H1 (cell line): ENCODE measurements at regions not wholly inside any gene's neighbourhood (a gene's known extent, or its start where the extent isn't known, plus 50 kb on each side); places are given as distances from the start of the nearest gene placed in this dataset.

Experiments
- CTCF ChIA-PET: fragments of 300-600 bp; sonication (Branson Sonifier 250); formaldehyde crosslinking; loops from one replicate; lab custom pipeline; 2021; ENCODE audit not compliant: partially characterized antibody; lab: Charles Lee
- POLR2A ChIA-PET: fragments of 300-600 bp; sonication (Branson Sonifier 250); formaldehyde crosslinking; loops from one replicate; lab custom pipeline; 2021; ENCODE audit warnings: inconsistent platforms; ENCODE audit not compliant: partially characterized antibody; lab: Charles Lee
- DNase-seq, 2 experiments: peaks; one replicate each; pipeline versions ENCODE4 v3.0.0 to v3.0.0-alpha.2; 2010 to 2022; ENCODE audit warnings: low spot score in 2 of 2, low read depth in 1 of 2, mixed read lengths in 1 of 2
- FAIRE-seq: peaks from 2 replicates; lab custom pipeline; 2011; peaks lifted over from hg19 to GRCh38; lab: Jason Lieb, UNC
- H2AFZ ChIP-seq: 2 replicates; pipeline ENCODE4 v1.8.1; 2012; ENCODE audit warnings: low read length, inconsistent platforms
- H2AK5ac ChIP-seq: 2 replicates; pipeline ENCODE4 v1.6.1; 2013; ENCODE audit warnings: low read depth, low read length
- H2BK120ac ChIP-seq: replicated peaks from 2 replicates; pipeline ENCODE3; 2013; ENCODE audit warnings: low read depth, low read length, inconsistent platforms
- H2BK12ac ChIP-seq: 2 replicates; pipeline ENCODE4 v1.6.1; 2013; ENCODE audit warnings: low read depth, low read length
- H2BK15ac ChIP-seq: 2 replicates; pipeline ENCODE4 v1.6.1; 2013; ENCODE audit warnings: low read length
- H2BK20ac ChIP-seq: 2 replicates; pipeline ENCODE4 v1.6.1; 2013; ENCODE audit warnings: low read length
- H2BK5ac ChIP-seq: 2 replicates; pipeline ENCODE4 v1.6.1; 2013; ENCODE audit warnings: low read depth, low read length
- H3K14ac ChIP-seq: 2 replicates; pipeline ENCODE4 v1.6.1; 2013; ENCODE audit warnings: inconsistent platforms; ENCODE audit not compliant: insufficient read length
- H3K18ac ChIP-seq: 2 replicates; pipeline ENCODE4 v1.6.1; 2013; ENCODE audit warnings: low read length; ENCODE audit errors: extremely low read depth
- H3K23ac ChIP-seq: 2 replicates; pipeline ENCODE4 v1.6.1; 2013; ENCODE audit warnings: inconsistent platforms; ENCODE audit not compliant: insufficient read length
- H3K23me2 ChIP-seq: 2 replicates; pipeline ENCODE4 v1.6.1; 2013; ENCODE audit warnings: low read depth, low read length
- H3K27ac ChIP-seq: 2 replicates; pipeline ENCODE4 v1.6.1; 2011; ENCODE audit warnings: low read depth, low read length, inconsistent platforms
- H3K27me3 ChIP-seq, 4 experiments: replicated peaks in 1 of 4; 1 replicate in 1 of 4; 2 replicates in 3 of 4; pipeline versions ENCODE4 v1.6.1 to v1.8.1; 2011 to 2013; ENCODE audit warnings: low read length in 3 of 4, mild to moderate bottlenecking in 3 of 4, inconsistent platforms in 2 of 4, mixed read lengths in 2 of 4, moderate library complexity in 1 of 4; ENCODE audit not compliant: control insufficient read depth in 3 of 4, insufficient read depth in 3 of 4; ENCODE audit errors: extremely low read depth in 1 of 4
- H3K36me3 ChIP-seq, 4 experiments: 2 replicates each; pipeline versions ENCODE4 v1.6.1 to v1.8.1; 2011 to 2013; ENCODE audit warnings: mild to moderate bottlenecking in 4 of 4, low read length in 3 of 4, moderate library complexity in 2 of 4, control low read depth in 1 of 4, inconsistent platforms in 1 of 4; ENCODE audit not compliant: insufficient read depth in 4 of 4, control insufficient read depth in 2 of 4
- H3K4ac ChIP-seq: replicated peaks from 2 replicates; pipeline ENCODE3; 2013; ENCODE audit warnings: low read length, low read depth, mixed read lengths, inconsistent platforms; ENCODE audit not compliant: insufficient read length
- H3K4me1 ChIP-seq, 4 experiments: replicated peaks in 1 of 4; 1 replicate in 1 of 4; 2 replicates in 3 of 4; pipeline versions ENCODE4 v1.6.1 to v1.8.1; 2011 to 2013; ENCODE audit warnings: low read length in 3 of 4, inconsistent platforms in 2 of 4, mixed read lengths in 1 of 4; ENCODE audit not compliant: insufficient read depth in 4 of 4, control insufficient read depth in 3 of 4
- H3K4me2 ChIP-seq, 2 experiments: 2 replicates each; pipeline versions ENCODE4 v1.6.1 to v1.8.1; 2011 to 2013; ENCODE audit warnings: low read depth in 2 of 2, low read length in 2 of 2, control low read depth in 1 of 2, inconsistent platforms in 1 of 2, mild to moderate bottlenecking in 1 of 2; ENCODE audit not compliant: insufficient read depth in 1 of 2
- H3K4me3 ChIP-seq, 4 experiments: fragments of 200-600, 300-600 bp in 1 of 4; sonication (generic), shearing (Covaris generic), sonication (Bioruptor Twin) in 1 of 4; 2 replicates each; pipeline versions ENCODE4 v1.5.1 to v1.8.1; 2011 to 2016; ENCODE audit warnings: low read length in 4 of 4, low read depth in 3 of 4, control low read depth in 2 of 4, inconsistent platforms in 2 of 4, mild to moderate bottlenecking in 2 of 4, mixed read lengths in 1 of 4, moderate library complexity in 1 of 4; ENCODE audit not compliant: insufficient read depth in 2 of 4; ENCODE audit errors: extremely low read depth in 1 of 4
- H3K56ac ChIP-seq: replicated peaks from 2 replicates; pipeline ENCODE3; 2013; ENCODE audit warnings: low read depth, mild to moderate bottlenecking, mixed read lengths, low read length, inconsistent platforms; ENCODE audit not compliant: insufficient read length
- H3K79me1 ChIP-seq: 2 replicates; pipeline ENCODE4 v1.6.1; 2013; ENCODE audit warnings: low read depth, low read length, control low read depth
- H3K79me2 ChIP-seq, 2 experiments: 2 replicates each; pipeline versions ENCODE4 v1.6.1 to v1.8.1; 2012 to 2013; ENCODE audit warnings: low read length in 2 of 2, mild to moderate bottlenecking in 2 of 2, inconsistent platforms in 1 of 2; ENCODE audit not compliant: insufficient read depth in 2 of 2, control insufficient read depth in 1 of 2
- H3K9ac ChIP-seq, 4 experiments: replicated peaks in 1 of 4; 1 replicate in 1 of 4; 2 replicates in 3 of 4; pipeline versions ENCODE4 v1.6.1 to v1.8.1; 2011 to 2013; ENCODE audit warnings: low read depth in 3 of 4, low read length in 3 of 4, control low read depth in 2 of 4, mild to moderate bottlenecking in 2 of 4, moderate library complexity in 2 of 4, inconsistent platforms in 1 of 4; ENCODE audit errors: extremely low read depth in 1 of 4
- H3K9me3 ChIP-seq, 2 experiments: 2 replicates each; pipeline versions ENCODE4 v1.6.1 to v1.8.1; 2012 to 2013; ENCODE audit warnings: mild to moderate bottlenecking in 2 of 2, moderate library complexity in 2 of 2, control low read depth in 1 of 2, inconsistent platforms in 1 of 2, low read depth in 1 of 2, low read length in 1 of 2, mixed read lengths in 1 of 2; ENCODE audit not compliant: insufficient read depth in 2 of 2
- H4K20me1 ChIP-seq, 2 experiments: replicated peaks in 1 of 2; 2 replicates each; pipeline versions ENCODE3 to v1.8.1; 2011 to 2013; ENCODE audit warnings: inconsistent platforms in 2 of 2, low read length in 2 of 2, mild to moderate bottlenecking in 1 of 2; ENCODE audit not compliant: insufficient read depth in 2 of 2, control insufficient read depth in 1 of 2
- H4K5ac ChIP-seq: 2 replicates; pipeline ENCODE4 v1.6.1; 2013; ENCODE audit warnings: low read length, low read depth, mixed read lengths, inconsistent platforms; ENCODE audit not compliant: insufficient read length
- H4K8ac ChIP-seq: 2 replicates; pipeline ENCODE4 v1.8.0; 2013; ENCODE audit warnings: mild to moderate bottlenecking, moderate library complexity, low read length, inconsistent platforms; ENCODE audit not compliant: insufficient read depth; ENCODE audit errors: extremely low read depth
- H4K91ac ChIP-seq: replicated peaks from 2 replicates; pipeline ENCODE3; 2013; ENCODE audit warnings: low read length, mixed read lengths, inconsistent platforms; ENCODE audit not compliant: insufficient read length
- CBX5 ChIP-seq: fragments of 300-800, 300-1000 bp; sonication (generic); IDR thresholded peaks from 2 replicates; pipeline ENCODE4 v1.7.1; 2016; ENCODE audit warnings: antibody characterized with exemption, low read length, low read depth
- CBX8 ChIP-seq: fragments of 300-800, 300-1000 bp; sonication (generic); IDR thresholded peaks from 2 replicates; pipeline ENCODE4 v1.7.1; 2016; ENCODE audit warnings: low read depth, low read length, borderline replicate concordance
- GTF2F1 ChIP-seq: IDR thresholded peaks from 2 replicates; pipeline ENCODE4 v1.6.1; 2012; ENCODE audit warnings: low read depth, low read length, improper control_type of control experiment, borderline replicate concordance
- KDM5A ChIP-seq: fragments of 200-600 bp; IDR thresholded peaks from 2 replicates; pipeline ENCODE4 v1.7.1; 2012; ENCODE audit warnings: mild to moderate bottlenecking, low read length, inconsistent platforms, mixed read lengths
- TCF12 ChIP-seq: IDR thresholded peaks from 2 replicates; pipeline ENCODE4 v1.6.1; 2011; ENCODE audit warnings: low read depth, mild to moderate bottlenecking, low read length
- WGBS, 2 experiments: shearing (Covaris generic) in 1 of 2; methylation state at CpG; one replicate each; pipeline versions ENCODE4 v1.1.6 to v1.1.7; 2013 to 2015; ENCODE audit warnings: low lambda C conversion rate in 2 of 2, mixed read lengths in 2 of 2, inconsistent platforms in 1 of 2, low coverage in 1 of 2, missing lambda C conversion rate in 1 of 2; ENCODE audit not compliant: insufficient replicate concordance in 2 of 2, insufficient coverage in 1 of 2, insufficient read length in 1 of 2; ENCODE audit errors: extremely low coverage in 1 of 2, missing lambda C conversion rate in 1 of 2; 5-methylcytosine and 5-hydroxymethylcytosine counted together
- TF ChIP-seq, protein P1 (sequence below): IDR thresholded peaks from 2 replicates; pipeline ENCODE4 v1.6.1; 2012; ENCODE audit warnings: low read length, inconsistent platforms

DNA sequence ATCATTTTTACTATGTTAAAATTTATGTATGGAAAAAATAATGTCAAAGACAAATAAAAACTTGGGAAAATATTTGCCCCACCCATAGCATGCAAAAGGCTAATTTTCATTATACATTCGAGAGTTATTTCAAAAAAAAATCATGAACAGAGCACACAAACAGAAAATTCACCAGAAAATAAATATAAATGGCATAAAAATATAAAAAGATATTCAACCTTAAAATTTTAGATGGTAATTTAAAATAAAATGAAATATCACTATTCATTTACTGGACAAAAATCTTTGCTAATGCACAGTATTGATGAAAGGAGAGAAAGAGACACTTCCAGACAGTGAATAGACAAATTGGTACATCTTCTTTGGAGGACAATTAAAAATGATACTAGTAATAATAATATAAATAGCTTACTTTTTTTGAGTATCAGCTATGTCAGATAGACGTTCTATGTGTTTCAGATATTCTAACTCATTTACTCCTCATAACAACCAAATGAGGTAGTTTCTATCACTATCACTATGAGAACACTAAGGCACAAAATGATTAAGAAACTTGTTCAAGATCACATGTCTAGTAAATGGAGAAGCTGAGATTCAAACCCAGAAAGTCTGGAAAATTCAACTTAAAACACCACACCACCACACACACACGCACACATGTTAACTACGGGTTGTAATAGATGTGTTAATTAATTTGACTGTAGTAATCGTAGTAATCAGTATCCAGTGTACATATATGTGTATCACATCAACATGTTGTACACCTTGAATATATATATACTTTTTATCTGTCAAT lies 63.0 kb downstream of the CCDC71L start:
- Histone ChIP-seq H3K18ac (no peak overlapping the region), H4K5ac (no peak overlapping the region), H3K23me2 (no peaks in the 10 kb centered on the region; the same call in 1 of the 2 replicates), H4K20me1 (no peaks in the 10 kb centered on the region), H3K56ac (no peak overlapping the region), H2AFZ (0 out of 2 replicates have a peak overlapping the region, but pooled peaks have one; percentile 47), H3K4me3 (no peak overlapping the region), H3K14ac (no peak overlapping the region), H2BK12ac (no peak overlapping the region), H2BK120ac (no peak overlapping the region), H3K36me3 (no peaks in the 10 kb centered on the region), H2AK5ac (no peak overlapping the region), H3K4ac (no peak overlapping the region), H3K23ac (no peak overlapping the region), H2BK5ac (no peak overlapping the region), H3K79me2 (no peaks in the 10 kb centered on the region), H3K9me3 (no peaks in the 10 kb centered on the region; a peak in 2 of 4 replicates), H4K91ac (no peak overlapping the region), H2BK20ac (no peak overlapping the region), H3K4me2 (0 out of 4 replicates have a peak overlapping the region, but pooled peaks of 1 of the 2 experiments have one; percentile 45), H3K79me1 (no peaks in the 10 kb centered on the region), H3K9ac (no peak overlapping the region), H3K27me3 (no peaks in the 10 kb centered on the region; a peak in 1 of 7 replicates), H2BK15ac (no peak overlapping the region)
- POLR2A ChIA-PET, result interaction anchor here (0.7 to 1.2 kb wide), 2 partner anchors 14 to 27 kb away, joined by 3 to 4 read pairs; no protein-coding TSS in a partner anchor
- FAIRE-seq, result no peak
- 86% methylated on average over 5 of the region's 5 CpGs; no CpG with 5 or more reads in 1 of the 2 experiments for WGBS, 2 experiments
- DNase-seq, result no peak
- TF ChIP-seq KDM5A (no peak), CBX5 (no peak), CBX8 (no peak), TCF12 (no peak), GTF2F1 (no peak)
- TF ChIP-seq, protein P1, sequence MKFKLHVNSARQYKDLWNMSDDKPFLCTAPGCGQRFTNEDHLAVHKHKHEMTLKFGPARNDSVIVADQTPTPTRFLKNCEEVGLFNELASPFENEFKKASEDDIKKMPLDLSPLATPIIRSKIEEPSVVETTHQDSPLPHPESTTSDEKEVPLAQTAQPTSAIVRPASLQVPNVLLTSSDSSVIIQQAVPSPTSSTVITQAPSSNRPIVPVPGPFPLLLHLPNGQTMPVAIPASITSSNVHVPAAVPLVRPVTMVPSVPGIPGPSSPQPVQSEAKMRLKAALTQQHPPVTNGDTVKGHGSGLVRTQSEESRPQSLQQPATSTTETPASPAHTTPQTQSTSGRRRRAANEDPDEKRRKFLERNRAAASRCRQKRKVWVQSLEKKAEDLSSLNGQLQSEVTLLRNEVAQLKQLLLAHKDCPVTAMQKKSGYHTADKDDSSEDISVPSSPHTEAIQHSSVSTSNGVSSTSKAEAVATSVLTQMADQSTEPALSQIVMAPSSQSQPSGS, result no peak
- TF ChIP-seq, all 59 proteins: peak for 0
- H3K4me1 ChIP-seq, result no peaks in the 10 kb centered on the region
- CTCF ChIA-PET, result interaction anchor here (0.5 to 1.6 kb wide), 6 partner anchors 12 to 632 kb away, joined by 3 to 5 read pairs (median 4); partner anchors contain the start of gene CCDC71L
- no peak overlapping the region for H4K8ac ChIP-seq
- H3K27ac ChIP-seq, result no peak overlapping the region
